SIG-M5 treated with dmso at 0.1 percent for 504 hours (cell line): ENCODE measurements at regions not wholly inside any gene's neighbourhood (a gene's known extent, or its start where the extent isn't known, plus 50 kb on each side); places are given as distances from the start of the nearest gene placed in this dataset.

Experiments
- DNase-seq: peaks from one replicate; lab custom pipeline; 2025; ENCODE audit not compliant: unreplicated experiment; lab: John Stamatoyannopoulos, UW

GRCh38 chr2:186274936-186275575 is 211.0 kb upstream of the ZC3H15 start:
- no peak for DNase-seq

- DNase-seq = no peak
Observed at GRCh38 chr2:186276909-186277308, 209.2 kb upstream of the ZC3H15 start.

- DNase-seq = no peak
Observed at GRCh38 chr2:186281726-186282125, 204.3 kb upstream of the ZC3H15 start.

- no peak for DNase-seq
Observed at GRCh38 chr2:186294248-186294888, 191.7 kb upstream of the ZC3H15 start.

- no peak for DNase-seq
Observed at GRCh38 chr2:186299610-186300009, 186.4 kb upstream of the ZC3H15 start.

- DNase-seq = no peak
Observed at GRCh38 chr2:186302263-186302662, 183.8 kb upstream of the ZC3H15 start.

- no peak for DNase-seq
Observed at GRCh38 chr2:186303091-186303490, 183.0 kb upstream of the ZC3H15 start.

- no peak for DNase-seq
Observed at GRCh38 chr2:186304064-186304463, 182.0 kb upstream of the ZC3H15 start.

- no peak for DNase-seq
Observed at GRCh38 chr2:186306754-186307153, 179.3 kb upstream of the ZC3H15 start.

GRCh38 chr2:186307871-186308270 is 178.2 kb upstream of the ZC3H15 start:
- DNase-seq = no peak

GRCh38 chr2:186308347-186308746 is 177.7 kb upstream of the ZC3H15 start:
- DNase-seq = no peak

GRCh38 chr2:186309901-186310300 is 176.2 kb upstream of the ZC3H15 start:
- DNase-seq = no peak

GRCh38 chr2:186319105-186319504 is 167.0 kb upstream of the ZC3H15 start:
- DNase-seq = no peak

- DNase-seq = no peak
Observed at GRCh38 chr2:186325827-186326535, 160.1 kb upstream of the ZC3H15 start.

- DNase-seq = no peak
Observed at GRCh38 chr2:186327251-186327868, 158.7 kb upstream of the ZC3H15 start.

- DNase-seq = no peak
Observed at GRCh38 chr2:186328838-186329237, 157.2 kb upstream of the ZC3H15 start.

- DNase-seq = no peak
Observed at GRCh38 chr2:186330050-186330449, 156.0 kb upstream of the ZC3H15 start.

- DNase-seq = no peak
Observed at GRCh38 chr2:186339716-186340115, 146.3 kb upstream of the ZC3H15 start.

- DNase-seq = no peak
Observed at GRCh38 chr2:186342029-186342428, 144.0 kb upstream of the ZC3H15 start.

GRCh38 chr2:186345745-186346144 is 140.3 kb upstream of the ZC3H15 start:
- no peak for DNase-seq

- DNase-seq = no peak
Observed at GRCh38 chr2:186346216-186346615, 139.8 kb upstream of the ZC3H15 start.

GRCh38 chr2:186347472-186347871 is 138.6 kb upstream of the ZC3H15 start:
- no peak for DNase-seq
